T-helper 2 cell treated with Interferon-gamma antibody and Interleukin-4, amounts not matched to agents 5 μg/mL and 100 μg/mL, for 36 hours (primary cell): ENCODE measurements at regions not wholly inside any gene's neighbourhood (a gene's known extent, or its start where the extent isn't known, plus 50 kb on each side); places are given as distances from the start of the nearest gene placed in this dataset.

ENCODE experiments used
- DNase-seq: peaks from one replicate; pipeline ENCODE4 v3.0.0; 2021; ENCODE audit warnings: low spot score
- H3K27ac Mint-ChIP-seq: one replicate; pipeline ENCODE4 v1.8.0; 2021; ENCODE audit warnings: mild to moderate bottlenecking, mixed read lengths
- H3K27me3 Mint-ChIP-seq: one replicate; pipeline ENCODE4 v1.8.0; 2021; ENCODE audit warnings: low read depth, mixed read lengths
- H3K36me3 Mint-ChIP-seq: one replicate; pipeline ENCODE4 v1.8.0; 2021; ENCODE audit warnings: low read depth, mixed read lengths
- H3K4me1 Mint-ChIP-seq: one replicate; pipeline ENCODE4 v1.8.0; 2021; ENCODE audit warnings: low read depth, mixed read lengths
- H3K4me3 Mint-ChIP-seq: one replicate; pipeline ENCODE4 v1.8.0; 2022; ENCODE audit warnings: mild to moderate bottlenecking, moderate library complexity, mixed read lengths
- H3K9me3 Mint-ChIP-seq: one replicate; pipeline ENCODE4 v1.8.0; 2021; ENCODE audit warnings: mixed read lengths

DNA sequence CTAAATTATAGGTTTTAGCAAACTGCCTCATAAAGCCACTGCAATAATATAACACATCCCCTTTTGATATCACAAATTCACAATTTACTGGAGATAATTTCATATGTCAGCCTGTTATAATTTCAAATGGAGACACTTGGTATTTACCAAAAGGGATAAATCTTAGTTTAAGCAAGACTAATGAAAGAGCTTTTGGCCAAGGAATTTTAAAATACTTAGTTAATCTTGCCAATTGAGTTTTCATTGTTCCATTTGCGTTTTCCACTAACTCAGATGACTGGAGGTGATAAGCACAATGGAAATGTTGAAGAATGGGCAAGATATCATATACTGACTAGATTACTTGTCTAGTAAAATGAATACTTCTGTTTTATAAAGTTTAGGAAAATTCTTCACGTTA is 379.3 kb upstream of the SYT4 start:
- Mint-ChIP-seq H3K4me1 (no peaks in the 10 kb centered on the region), H3K9me3 (peaks cover 12% of the 10 kb centered on the region), H3K27me3 (no peaks in the 10 kb centered on the region), H3K4me3 (no peak overlapping the region), H3K27ac (no peak overlapping the region), H3K36me3 (no peaks in the 10 kb centered on the region)
- no peak for DNase-seq

DNA sequence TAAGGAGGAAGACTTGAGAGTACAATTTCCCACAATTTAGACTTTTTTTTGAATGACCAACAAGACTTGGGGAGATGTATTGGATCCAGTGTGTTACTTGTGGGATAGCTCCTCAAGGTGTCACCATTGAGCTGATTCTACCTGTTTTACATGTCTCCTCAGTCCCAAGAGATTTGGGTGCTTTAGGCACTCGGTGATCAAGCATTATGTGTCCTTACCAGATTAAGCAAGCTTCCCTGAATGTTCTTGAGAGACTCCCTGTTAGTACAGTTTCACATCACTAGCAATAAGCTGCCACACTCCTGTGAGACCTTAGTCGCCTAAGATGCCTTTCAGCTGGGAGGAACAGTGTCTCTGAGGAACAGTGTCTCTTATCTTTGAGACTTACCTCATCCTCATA is 384.3 kb upstream of the SYT4 start:
- DNase-seq: no peak
- no peaks in the 10 kb centered on the region for H3K27me3 Mint-ChIP-seq
- H3K36me3 Mint-ChIP-seq: no peaks in the 10 kb centered on the region
- H3K9me3 Mint-ChIP-seq: no peaks in the 10 kb centered on the region
- no peak overlapping the region for H3K27ac Mint-ChIP-seq
- H3K4me3 Mint-ChIP-seq: no peak overlapping the region
- H3K4me1 Mint-ChIP-seq: no peaks in the 10 kb centered on the region

DNA sequence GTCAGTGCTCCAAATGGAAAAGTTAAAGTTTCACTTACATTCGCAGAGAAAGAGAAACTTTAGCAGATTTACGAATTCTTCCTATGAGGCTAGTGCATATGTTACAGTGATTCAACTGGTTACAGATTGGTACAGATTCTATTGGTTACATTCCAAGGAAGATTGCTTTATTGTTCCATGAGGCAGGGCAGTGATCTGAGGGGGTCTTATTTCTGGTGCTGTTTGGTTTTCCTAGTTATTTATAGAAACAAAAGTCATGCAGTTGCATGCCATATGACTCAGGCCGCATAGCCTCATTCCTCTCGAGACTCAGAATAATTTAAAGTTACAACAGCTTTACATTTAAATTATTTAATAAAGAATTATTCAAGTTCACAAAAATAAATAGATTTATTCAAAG is 385.4 kb upstream of the SYT4 start:
- no peaks in the 10 kb centered on the region for H3K9me3 Mint-ChIP-seq

DNA sequence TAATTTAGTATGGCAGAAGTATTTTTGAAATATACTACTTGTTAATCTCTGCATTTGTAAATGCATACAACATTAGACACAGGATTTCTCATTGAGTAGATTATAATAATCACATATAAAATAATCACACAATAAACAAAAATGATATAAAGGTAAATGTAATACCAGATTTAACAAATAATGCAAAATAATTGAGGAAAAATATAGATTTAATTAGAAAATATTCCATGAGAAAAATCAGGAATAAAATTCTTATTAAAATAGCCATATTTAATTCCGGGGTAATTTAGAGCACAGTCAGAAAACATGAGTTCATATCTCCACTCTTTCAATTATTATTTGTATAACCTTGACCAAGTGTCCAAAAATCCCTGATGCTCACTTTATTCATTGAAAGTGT is 385.9 kb upstream of the SYT4 start:
- Mint-ChIP-seq H3K4me1 (no peaks in the 10 kb centered on the region), H3K9me3 (no peaks in the 10 kb centered on the region), H3K4me3 (no peak overlapping the region), H3K27me3 (no peaks in the 10 kb centered on the region), H3K36me3 (no peaks in the 10 kb centered on the region), H3K27ac (no peak overlapping the region)
- DNase-seq: no peak

More for the DNA sequence above, 385.4 kb upstream of the SYT4 start:
- Mint-ChIP-seq H3K27me3 (no peaks in the 10 kb centered on the region), H3K36me3 (no peaks in the 10 kb centered on the region), H3K4me1 (no peaks in the 10 kb centered on the region), H3K27ac (no peak overlapping the region), H3K4me3 (no peak overlapping the region)
- no peak for DNase-seq

DNA sequence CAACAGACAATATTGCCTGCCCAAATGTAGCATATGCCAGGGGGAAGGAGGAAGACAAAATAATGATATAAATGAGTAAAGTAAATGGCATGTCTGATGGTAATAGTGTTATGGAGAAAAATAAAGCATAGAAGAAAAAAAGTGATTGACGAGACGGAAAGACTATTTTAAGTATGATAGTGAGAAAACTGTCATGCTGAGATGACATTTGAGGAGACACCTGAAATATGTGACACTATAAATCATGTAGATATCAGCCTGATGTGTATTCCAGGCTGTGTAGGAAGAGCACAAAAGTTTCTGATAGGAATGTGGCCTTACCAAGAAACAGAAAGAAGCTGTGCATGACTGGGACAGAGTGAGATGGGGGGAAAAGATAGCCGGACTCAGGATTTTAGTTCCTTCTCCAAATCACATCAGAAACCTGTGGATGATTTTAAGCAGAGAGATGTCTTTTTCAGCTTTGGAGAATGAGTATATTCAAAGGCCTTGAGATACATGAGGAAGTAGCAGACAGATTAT is 387.3 kb upstream of the SYT4 start:
- no peaks in the 10 kb centered on the region for H3K4me1 Mint-ChIP-seq
- no peak for DNase-seq
- H3K4me3 Mint-ChIP-seq: no peak overlapping the region
- no peak overlapping the region for H3K27ac Mint-ChIP-seq
- H3K9me3 Mint-ChIP-seq: no peaks in the 10 kb centered on the region
- H3K36me3 Mint-ChIP-seq: no peaks in the 10 kb centered on the region
- H3K27me3 Mint-ChIP-seq: no peaks in the 10 kb centered on the region

DNA sequence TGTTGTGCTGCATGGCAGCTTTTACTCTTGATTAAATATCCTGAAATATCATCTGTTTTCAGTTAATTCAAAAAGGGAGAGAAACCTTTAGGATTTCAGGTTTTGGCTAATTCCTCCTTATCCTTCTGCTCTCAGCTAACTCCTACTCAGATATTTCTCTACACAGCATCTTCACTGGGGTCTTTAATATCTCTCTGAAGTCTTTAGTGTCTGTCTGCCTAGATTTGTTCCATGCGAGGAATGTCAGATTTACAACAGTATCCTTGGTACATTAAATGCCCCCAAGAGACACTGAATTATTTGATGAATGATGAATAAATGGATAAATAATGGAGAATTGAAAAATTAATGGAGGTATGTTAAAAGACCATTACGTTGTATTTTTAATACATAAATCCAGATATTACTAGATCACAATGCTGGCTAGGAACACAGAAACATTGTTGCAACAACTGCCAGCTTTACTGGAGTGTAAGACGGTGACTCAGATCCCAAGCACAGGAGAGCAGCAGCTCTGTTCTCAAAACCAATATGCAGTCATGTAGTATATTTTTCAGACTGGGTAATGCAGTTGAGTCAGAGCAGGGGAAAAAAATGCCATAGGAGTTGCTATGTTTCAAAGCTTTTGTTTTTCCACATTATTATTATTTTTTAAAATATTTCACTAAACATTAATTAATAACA is 388.0 kb upstream of the SYT4 start:
- Mint-ChIP-seq H3K27me3 (no peaks in the 10 kb centered on the region), H3K4me1 (no peaks in the 10 kb centered on the region), H3K27ac (no peak overlapping the region), H3K9me3 (no peaks in the 10 kb centered on the region), H3K36me3 (no peaks in the 10 kb centered on the region), H3K4me3 (no peak overlapping the region)
- DNase-seq: no peak

DNA sequence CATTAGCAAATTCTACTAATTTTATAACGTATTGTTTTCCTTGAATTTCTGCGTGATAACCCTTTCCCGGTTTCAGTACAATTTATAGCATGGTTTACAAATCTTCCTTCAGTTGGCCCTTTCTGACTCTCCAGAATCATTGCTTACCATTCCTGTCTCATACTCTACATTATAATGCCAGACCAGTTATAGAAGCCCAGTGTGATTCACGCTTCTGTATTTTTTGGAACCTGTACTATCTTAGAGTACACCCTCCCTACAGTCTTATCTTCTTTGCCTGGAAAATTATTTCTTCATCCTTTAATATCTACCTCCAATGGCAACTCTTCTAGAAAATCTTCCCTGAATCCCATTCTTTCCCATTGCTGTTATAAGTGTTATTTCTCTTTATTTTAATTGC is 391.6 kb upstream of the SYT4 start:
- Mint-ChIP-seq H3K4me3 (no peak overlapping the region), H3K36me3 (no peaks in the 10 kb centered on the region), H3K4me1 (no peaks in the 10 kb centered on the region), H3K27me3 (no peaks in the 10 kb centered on the region), H3K27ac (no peak overlapping the region), H3K9me3 (no peaks in the 10 kb centered on the region)
- no peak for DNase-seq

DNA sequence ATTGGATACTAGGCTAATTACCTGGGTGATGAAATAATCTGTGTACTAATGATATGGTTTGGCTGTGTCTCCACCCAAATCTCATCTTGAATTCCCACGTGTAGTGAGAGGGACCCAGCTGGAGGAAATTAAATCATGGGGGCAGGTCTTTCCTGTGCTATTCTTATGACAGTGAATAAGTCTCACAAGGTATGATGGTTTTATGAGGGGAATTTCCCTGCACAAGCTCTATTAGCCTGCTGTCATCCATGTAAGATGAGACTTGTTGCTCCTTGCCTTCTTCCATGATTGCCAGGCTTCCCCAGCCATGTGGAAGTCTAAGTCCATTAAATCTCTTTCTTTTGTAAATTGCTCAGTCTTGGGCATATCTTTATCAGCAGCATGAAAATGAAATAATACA is 394.1 kb upstream of the SYT4 start:
- no peak overlapping the region for H3K4me3 Mint-ChIP-seq
- no peaks in the 10 kb centered on the region for H3K9me3 Mint-ChIP-seq
- no peak overlapping the region for H3K27ac Mint-ChIP-seq
- no peaks in the 10 kb centered on the region for H3K36me3 Mint-ChIP-seq
- H3K4me1 Mint-ChIP-seq: no peaks in the 10 kb centered on the region
- no peak for DNase-seq
- no peaks in the 10 kb centered on the region for H3K27me3 Mint-ChIP-seq

DNA sequence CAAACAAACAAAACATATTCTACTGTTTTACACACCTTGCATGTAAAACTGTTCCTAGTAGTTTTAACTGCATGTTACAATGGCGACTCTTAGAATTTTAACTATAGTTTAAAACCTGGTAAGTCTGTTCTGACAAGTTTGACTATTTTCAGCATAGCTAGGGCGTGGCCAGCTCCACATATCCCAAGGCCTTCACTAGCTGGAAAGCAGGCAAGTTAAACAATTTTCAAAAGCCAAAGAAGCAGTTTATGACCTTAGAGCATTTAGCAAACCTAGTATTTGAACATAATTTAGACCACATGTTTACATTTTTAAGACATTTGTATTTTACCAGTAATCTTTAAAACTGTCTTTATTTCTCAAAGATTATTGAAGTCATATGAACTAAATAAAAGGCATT is 402.8 kb upstream of the SYT4 start:
- Mint-ChIP-seq H3K36me3 (no peaks in the 10 kb centered on the region), H3K27me3 (no peaks in the 10 kb centered on the region), H3K27ac (no peak overlapping the region), H3K9me3 (peaks cover 26% of the 10 kb centered on the region), H3K4me1 (no peaks in the 10 kb centered on the region), H3K4me3 (no peak overlapping the region)
- DNase-seq: no peak

DNA sequence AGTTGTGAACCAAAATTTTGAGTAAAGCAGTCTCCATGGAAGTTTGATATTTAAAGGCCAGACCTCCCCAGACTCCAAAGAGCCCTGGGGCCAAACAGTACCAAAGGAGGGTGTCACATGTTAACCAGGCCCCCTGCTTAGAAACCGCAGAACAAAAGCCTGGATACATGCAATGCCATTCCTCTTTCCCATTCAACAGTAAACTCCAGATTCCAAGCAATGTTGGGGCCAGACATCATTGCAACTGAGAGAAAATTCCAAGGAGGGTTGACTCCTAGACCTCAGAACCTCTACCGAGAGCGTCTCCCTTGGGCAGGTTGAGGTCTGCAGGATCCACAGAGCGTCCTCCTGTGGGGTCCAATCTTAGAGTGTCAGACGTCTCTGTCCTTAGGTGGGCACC is 404.4 kb upstream of the SYT4 start:
- H3K9me3 Mint-ChIP-seq: peaks cover 26% of the 10 kb centered on the region
- no peak for DNase-seq
- H3K27me3 Mint-ChIP-seq: no peaks in the 10 kb centered on the region
- no peaks in the 10 kb centered on the region for H3K36me3 Mint-ChIP-seq
- H3K4me1 Mint-ChIP-seq: no peaks in the 10 kb centered on the region
- no peak overlapping the region for H3K4me3 Mint-ChIP-seq
- H3K27ac Mint-ChIP-seq: no peak overlapping the region

DNA sequence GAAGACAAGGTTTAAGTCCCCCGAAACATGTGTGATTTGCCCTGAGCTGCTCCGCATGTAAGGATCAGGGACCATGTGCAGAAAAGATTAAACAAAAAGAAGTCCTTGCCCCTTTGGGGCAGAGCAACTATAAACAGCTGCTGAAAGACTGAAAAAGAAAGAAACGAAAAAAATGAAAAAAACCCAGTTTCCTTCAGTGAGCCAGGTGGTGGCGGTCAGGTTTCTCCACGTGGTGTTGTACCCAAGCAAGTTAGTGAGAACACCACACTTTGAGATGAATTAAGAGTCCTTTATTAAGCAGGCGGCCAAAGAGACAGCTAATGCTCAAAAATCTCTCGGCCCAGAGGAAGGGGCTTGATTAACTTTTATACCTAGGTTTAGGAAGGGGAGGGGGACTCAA is 404.9 kb upstream of the SYT4 start:
- H3K9me3 Mint-ChIP-seq: peaks cover 26% of the 10 kb centered on the region
- no peaks in the 10 kb centered on the region for H3K36me3 Mint-ChIP-seq
- no peak overlapping the region for H3K4me3 Mint-ChIP-seq
- H3K4me1 Mint-ChIP-seq: no peaks in the 10 kb centered on the region
- no peaks in the 10 kb centered on the region for H3K27me3 Mint-ChIP-seq
- no peak for DNase-seq
- no peak overlapping the region for H3K27ac Mint-ChIP-seq

DNA sequence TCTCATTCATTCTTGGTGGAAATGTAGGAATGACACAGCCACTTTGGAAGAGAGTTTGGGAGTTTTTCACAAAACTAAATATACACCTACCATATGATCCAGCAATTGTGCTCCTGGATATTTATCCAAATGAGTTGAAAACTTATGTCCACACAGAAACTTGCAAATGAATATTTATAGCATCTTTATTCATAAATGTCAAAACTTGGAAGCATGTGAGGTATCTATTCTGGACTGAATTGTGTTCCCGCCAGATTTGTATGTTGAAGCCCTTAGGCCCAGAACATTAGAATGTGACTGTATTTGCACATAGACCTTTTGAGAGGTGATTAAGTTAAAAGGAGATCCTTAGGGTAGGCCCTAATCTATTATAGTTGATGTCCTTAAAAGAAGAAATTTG is 409.4 kb upstream of the SYT4 start:
- Mint-ChIP-seq H3K27ac (no peak overlapping the region), H3K27me3 (no peaks in the 10 kb centered on the region), H3K4me3 (no peak overlapping the region), H3K9me3 (peaks cover 17% of the 10 kb centered on the region), H3K4me1 (no peaks in the 10 kb centered on the region), H3K36me3 (no peaks in the 10 kb centered on the region)
- no peak for DNase-seq

DNA sequence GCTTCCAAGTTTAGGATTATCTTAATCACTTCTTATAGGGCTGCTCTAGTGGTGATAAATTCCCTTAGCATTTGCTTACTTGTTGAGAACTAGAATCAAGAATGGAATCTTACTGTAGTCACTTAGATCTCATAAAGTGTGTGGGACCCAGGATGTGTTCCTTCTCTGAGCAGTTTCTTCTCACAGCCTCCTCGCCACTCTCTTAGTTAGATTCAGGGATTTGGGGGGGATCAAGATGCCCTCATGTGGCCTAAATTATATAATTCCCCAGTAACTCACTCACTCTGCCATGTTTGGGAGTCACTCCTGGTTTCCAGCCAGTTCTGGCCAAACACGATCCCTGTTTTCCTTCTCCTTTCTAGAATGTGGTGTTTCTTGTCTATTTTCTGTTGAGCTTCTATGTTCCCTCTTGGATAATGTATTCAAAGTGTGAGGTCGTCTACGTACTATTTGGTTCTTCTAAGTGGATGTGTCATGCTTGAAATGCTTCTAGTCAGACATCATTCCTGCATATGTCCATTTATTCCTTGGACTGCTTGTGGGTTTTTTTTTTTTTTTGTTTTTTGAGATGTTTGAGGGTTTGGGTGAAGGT is 414.9 kb upstream of the SYT4 start:
- Mint-ChIP-seq H3K27me3 (no peaks in the 10 kb centered on the region), H3K4me3 (no peak overlapping the region), H3K36me3 (no peaks in the 10 kb centered on the region), H3K4me1 (no peaks in the 10 kb centered on the region), H3K27ac (no peak overlapping the region), H3K9me3 (peaks cover 17% of the 10 kb centered on the region)
- DNase-seq: no peak

DNA sequence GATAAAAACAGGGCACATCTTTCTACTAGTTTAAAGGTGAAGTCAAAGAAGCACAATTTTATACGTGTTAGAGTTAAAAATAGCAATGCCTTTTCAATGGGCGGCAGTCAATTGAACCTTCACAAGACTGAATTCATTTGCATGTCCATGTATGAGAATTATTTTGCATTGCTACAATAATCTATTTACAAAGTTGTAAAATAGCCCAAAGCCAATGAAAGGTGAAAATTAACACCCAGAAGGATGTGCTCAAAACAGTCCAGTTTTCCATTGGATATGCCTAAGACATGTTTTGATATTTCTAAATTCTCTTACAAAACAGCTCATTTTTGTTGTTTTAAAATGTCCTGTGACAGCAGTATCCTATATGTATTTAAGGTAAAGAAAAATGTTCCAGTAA is 425.1 kb upstream of the SYT4 start:
- Mint-ChIP-seq H3K27ac (no peak overlapping the region), H3K9me3 (peaks cover 14% of the 10 kb centered on the region), H3K27me3 (no peaks in the 10 kb centered on the region), H3K4me3 (no peak overlapping the region), H3K4me1 (no peaks in the 10 kb centered on the region), H3K36me3 (no peaks in the 10 kb centered on the region)
- DNase-seq: no peak

DNA sequence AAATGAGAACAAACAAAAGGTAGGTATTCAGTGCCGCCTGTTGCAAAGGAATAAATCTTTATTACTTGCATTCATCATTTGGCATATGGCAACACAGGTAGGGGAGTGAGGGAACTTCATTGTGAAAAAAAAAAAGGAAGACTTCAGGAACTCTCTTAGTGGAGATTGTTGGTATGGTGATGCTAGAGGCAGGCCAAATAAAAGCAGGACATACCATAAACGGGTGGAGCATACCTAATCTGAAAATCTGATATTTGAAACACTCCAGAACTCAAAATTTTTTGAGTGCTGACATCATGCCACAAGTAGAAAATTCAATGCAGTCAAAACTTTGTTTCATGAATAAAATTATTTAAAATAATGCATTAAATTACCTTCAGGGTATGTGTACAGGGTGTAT is 425.8 kb upstream of the SYT4 start:
- no peak for DNase-seq
- Mint-ChIP-seq H3K27me3 (no peaks in the 10 kb centered on the region), H3K9me3 (peaks cover 14% of the 10 kb centered on the region), H3K4me3 (no peak overlapping the region), H3K4me1 (no peaks in the 10 kb centered on the region), H3K27ac (no peak overlapping the region), H3K36me3 (no peaks in the 10 kb centered on the region)
